Hypothalamus (tissue), 51 donors: ENCODE measurements at regions not wholly inside any gene's neighbourhood (a gene's known extent, or its start where the extent isn't known, plus 50 kb on each side); places are given as distances from the start of the nearest gene placed in this dataset.
"Not testable (repeated sequence)": the region's sequence is repeated elsewhere in the genome, so short reads cannot be mapped to it uniquely, and the experiment has no call there.

Experiments used
- DNase-seq, 51 donors: peaks; one replicate each; lab custom pipeline; 2025; lab: John Stamatoyannopoulos, UW

DNA sequence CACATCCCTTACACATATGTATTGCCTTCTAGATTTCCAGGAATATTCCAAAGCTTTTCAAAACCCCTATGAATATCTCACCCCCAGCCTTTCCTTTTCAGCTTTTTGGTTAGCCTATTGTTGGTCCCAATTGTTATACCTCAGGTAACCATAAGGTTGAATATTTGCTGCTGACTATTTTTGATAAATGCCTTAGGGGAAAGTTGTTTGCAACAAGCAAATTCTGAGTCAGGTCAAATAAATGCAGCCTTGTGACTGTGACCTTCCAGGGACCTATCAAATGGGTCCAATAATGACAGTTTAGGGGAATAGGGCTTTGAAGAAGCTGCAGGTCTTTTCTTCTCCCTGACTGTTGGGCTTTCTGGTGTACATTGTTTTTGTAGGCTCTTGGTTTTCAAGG, 699.7 kb downstream of the NTRK3 start:
- no peak for DNase-seq

- no peak for DNase-seq
These were observed 706.7 kb downstream of the NTRK3 start for GRCh38 chr15:87549860-87550259.

DNA sequence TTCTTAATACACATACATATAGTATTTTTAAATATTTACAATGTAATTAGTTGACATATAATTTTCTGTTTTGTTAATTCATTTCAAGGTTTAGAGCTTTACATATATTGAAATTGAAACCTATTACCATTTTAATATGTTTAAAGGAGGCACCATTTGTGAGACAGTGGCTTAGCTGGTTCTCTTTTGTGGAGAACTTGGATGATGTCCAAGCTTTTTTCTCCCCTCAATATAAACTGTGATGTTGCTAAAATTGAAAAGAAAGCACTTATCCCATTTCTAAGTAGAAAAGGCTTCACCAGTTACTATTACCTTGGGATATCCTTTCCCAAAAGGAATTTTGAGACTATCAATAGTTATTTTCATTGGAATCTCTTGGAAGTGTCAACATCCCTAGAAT, 707.2 kb downstream of the NTRK3 start:
- DNase-seq, result no peak

DNA sequence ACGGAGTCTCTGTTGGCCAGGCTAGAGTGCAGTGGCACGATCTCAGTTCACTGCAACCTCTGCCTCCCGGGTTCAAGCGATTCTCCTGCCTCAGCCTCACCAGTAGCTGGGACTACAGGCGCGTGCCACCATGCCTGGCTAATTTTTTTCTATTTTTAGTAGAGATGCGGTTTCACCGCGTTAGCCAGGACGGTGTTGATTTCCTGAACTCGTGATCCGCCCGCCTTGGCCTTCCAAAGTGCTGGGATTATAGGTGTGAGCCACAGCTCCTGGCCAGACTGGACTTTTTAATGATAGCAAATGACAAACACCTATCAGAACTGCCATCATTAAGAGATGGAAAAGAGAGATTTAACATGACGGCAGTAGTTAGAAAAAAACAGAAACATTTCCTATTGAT, 707.9 kb downstream of the NTRK3 start:
- not testable (repeated sequence) for DNase-seq

DNA sequence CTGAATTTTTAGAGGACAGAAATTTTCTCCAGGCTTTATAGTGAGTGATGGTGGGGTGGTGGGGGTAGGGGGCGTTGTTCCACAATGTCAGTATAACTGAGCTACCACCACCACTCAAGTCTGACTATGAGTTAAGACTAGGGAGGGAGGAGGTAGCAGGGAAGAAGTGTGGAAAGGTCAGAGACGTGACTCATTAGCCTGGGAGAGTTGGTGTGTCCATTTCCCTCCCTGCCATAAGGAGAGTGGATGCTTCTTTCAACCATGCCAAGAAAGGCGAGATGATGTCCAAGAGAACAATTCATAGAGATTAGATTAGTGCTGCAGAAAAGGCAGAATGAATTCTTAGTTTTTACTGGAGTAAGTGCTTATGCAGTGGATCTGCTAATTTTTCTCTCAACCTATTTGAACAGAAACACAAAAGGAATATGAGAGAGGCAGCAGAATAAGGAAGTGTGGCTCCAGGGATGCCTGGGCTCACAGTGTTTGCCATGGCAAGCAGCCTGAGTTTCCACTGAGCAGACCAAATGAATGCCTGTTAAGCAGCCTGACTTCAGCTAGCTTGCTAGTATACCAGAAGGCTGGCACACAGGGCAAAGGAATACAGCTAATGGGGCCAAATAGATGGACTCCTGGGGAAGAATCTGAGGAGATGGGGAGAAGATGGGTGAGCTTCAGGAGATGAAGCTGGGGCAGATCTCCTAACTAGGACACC, 708.9 kb downstream of the NTRK3 start:
- no peak for DNase-seq

DNA sequence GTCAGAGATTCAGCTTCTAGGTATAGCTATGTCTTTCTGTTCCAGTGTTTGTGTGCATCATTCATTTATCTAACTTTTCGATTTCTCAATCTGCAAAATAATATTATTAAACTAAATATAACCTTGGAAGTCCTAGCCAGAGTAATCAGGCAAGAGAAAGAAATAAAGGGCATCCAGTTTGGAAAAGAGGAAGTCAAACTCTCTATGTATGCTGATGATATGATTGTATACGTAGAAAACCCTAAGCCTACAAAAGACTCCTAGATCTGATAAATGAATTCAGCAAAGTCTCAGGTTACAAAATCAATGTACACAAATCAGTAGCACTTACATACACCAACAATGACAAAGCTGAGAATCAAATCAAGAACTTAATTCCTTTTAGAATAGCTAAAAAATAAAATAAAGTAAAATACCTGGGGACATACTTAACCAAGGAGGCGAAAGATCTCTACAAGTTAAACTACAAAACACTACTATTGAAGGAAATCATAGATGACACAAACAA, 718.2 kb downstream of the NTRK3 start:
- no peak for DNase-seq

- no peak for DNase-seq
These were observed 719.2 kb downstream of the NTRK3 start for GRCh38 chr15:87537295-87537694.

- not testable (repeated sequence) for DNase-seq
These were observed 722.9 kb downstream of the NTRK3 start for GRCh38 chr15:87533637-87534036.

- DNase-seq, result no peak
These were observed 727.7 kb downstream of the NTRK3 start for GRCh38 chr15:87528873-87529272.

DNA sequence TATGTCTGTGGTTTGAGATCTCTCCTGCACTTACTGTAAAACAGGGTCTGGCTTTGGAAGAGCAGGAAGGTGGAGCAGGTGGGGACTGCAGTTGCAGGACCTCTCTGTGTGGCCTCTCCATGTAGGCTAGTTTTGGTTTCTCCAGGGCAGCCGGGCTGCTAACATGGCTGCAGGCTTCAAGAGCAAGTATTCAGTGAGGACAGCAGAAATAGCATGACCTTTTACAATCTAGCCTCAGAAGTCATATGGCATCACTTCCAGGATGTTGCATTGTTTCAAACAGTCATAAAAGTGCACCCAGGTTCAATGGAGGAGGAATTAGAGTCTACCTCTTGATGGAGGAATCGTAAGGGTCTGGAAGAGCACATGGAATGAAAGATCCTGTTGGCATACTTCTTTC, 728.7 kb downstream of the NTRK3 start:
- DNase-seq, result no peak

DNA sequence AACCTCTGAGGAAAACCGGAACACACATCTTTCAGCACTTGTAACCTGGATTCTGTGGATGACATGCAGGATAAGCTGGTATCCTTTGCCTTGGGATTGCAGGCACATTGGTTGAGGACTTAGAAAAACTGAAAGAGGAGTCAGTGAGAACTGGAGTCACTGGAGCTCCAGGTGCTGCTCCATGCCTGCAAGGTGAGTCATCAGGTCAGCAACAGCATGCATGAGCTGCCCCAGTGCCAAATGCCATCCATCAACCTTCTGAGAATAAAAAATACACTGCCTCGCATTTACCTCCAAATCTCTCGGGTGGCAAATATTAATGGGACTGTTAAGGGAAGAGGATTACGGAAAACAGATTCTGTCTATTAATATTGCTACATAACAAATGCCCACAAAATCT, 729.1 kb downstream of the NTRK3 start:
- no peak for DNase-seq

DNA sequence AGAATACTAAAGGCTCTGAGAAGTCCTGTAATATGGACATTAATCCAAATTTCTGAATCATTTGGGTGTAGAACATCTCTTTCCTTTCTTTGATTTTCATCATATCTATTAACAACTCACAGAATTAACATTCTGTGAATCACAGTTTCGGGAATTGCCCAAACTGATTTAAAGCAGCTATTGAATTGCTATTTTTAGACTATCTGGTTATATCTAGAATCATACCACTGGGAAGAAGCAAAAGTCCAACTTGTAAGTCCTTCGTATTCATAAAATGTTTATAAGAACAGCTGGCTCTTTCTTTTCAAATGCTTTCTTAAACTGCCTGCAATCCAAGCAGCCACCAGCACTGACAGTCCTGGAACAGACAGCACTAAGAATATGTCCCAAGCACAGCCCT, 733.0 kb downstream of the NTRK3 start:
- DNase-seq, result no peak

DNA sequence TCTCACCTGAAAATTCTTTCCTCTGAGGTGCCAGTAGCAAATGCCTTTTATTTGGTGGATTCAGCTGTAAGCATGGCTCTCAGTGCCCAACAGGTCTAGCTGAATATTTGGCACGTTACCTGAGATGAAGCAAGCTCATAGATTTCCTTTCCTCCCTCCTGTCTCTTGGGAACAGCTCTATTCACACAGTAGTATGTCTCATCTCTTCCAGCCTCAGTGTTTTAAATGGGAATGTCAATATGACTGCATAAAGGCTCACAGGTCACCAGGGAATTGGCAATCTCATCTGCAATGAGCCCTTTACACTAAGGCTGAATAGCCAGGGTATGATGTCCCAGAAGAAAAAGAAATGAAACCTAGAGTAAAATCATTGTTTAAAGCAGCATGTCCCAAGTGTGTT, 733.5 kb downstream of the NTRK3 start:
- DNase-seq, result no peak

DNA sequence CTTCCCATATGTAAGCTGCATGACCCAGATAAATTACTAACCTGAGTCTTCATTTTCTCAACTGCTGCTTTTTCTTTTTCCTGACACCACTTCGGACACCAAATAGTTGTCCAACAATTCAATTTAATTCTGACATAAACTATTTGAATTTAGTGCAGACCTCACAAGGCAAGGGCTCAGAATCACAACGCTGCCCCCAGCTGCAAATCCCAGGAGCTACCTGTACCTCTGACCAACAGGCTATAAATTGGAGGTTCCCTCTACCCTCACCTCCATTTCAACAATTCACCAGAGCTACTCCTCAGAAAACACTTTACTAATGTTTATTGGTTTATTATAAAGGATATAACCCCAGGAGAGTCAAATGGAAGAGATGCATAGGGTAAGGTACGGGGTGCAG, 737.6 kb downstream of the NTRK3 start:
- DNase-seq, result no peak

DNA sequence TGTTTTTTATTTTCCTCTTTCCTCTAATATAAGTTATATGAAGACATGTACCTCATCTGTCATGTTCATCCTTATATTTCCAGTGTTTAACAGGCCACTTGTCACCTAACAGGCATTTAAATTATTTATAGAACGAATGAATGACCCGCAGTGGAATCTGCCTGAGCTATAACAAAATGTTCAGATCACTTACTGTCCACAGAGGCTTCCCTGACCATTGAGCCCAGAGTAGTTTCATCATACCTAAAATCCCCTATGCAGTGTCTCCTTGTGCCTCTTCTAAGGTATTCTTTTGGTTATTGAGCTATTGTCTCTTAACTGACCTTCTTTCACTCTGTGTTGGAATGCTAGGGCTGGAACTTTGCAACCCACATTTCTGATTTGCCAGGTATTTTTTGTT, 748.5 kb downstream of the NTRK3 start:
- no peak for DNase-seq

DNA sequence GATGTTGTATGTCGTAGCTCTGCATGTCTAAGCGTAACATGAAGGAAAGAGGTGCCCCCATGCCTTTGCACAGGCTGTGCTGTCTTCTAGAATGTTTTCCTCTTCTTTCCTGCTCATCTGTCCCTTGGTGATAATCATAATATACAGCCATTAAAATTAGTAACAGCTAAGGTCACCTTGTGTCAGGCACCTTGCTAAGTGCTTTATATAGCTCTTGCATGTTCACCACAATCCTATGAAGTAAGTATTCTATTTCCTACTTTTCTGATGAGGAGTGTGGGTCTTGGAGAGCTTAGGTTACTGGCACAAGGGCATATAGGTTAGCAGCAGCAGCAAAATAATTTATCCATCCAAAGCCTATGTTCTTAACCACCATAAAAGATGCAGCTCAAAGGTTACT, 754.4 kb downstream of the NTRK3 start:
- no peak for DNase-seq

DNA sequence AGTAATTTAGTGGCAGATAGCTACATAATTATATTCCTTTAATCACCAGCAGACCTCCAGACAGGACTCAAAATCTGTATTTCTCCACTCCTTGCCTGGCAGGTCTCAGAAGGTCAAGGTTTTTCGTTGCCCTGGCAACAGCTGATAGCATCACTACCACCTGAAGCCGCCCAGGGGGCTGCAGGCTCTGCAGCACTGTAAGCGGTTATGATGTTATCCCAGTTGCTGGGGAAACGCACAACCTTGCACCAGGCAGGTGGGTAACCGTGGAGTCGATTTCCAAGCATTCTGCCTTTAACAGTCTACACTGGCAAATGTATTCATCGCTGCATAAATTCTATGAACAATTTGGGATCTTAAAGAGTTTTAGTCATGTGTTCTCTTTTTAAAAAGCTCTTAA, 756.3 kb downstream of the NTRK3 start:
- peak in 11 of 51 donors; percentile 2 to 21 (median 5) for DNase-seq

GRCh38 chr15:87498560-87498959, 758.0 kb downstream of the NTRK3 start:
- no peak for DNase-seq

- DNase-seq, result no peak
These were observed 759.7 kb downstream of the NTRK3 start for GRCh38 chr15:87496795-87497194.

GRCh38 chr15:87496109-87496508, 760.4 kb downstream of the NTRK3 start:
- no peak for DNase-seq

GRCh38 chr15:87493803-87494202, 762.7 kb downstream of the NTRK3 start:
- no peak for DNase-seq

GRCh38 chr15:87492321-87492720, 764.2 kb downstream of the NTRK3 start:
- DNase-seq, result no peak

DNA sequence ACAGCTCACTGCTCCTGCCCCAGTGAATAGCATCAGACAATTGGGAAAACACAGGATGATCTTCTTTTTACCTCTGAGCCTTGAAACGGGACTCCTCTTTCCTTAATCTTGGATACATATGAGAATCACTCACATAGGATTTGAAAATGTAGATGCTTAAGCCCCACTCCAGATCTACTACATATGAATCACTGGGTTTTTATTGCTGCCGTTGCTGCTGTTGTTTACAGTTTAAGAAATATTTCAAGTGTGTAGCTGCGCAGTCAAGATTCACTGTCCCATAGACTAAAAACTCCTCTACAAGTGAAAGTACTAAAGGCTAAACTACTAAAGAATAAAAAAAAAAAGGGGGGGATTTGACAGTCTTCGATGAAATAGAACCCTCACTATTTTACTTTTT, 765.9 kb downstream of the NTRK3 start:
- no peak for DNase-seq
